Stimulated activated CD4-positive, alpha-beta T cell treated with anti-CD3 and anti-CD28 coated beads, Interleukin-15, amount 100 ng/mL, for 48 hours (primary cell): ENCODE measurements at regions not wholly inside any gene's neighbourhood (a gene's known extent, or its start where the extent isn't known, plus 50 kb on each side); places are given as distances from the start of the nearest gene placed in this dataset.
A peak's percentile ranks its signal among the peaks of the same experiment; 100 is the strongest.
"Not testable (repeated sequence)": the region's sequence is repeated elsewhere in the genome, so short reads cannot be mapped to it uniquely, and the experiment has no call there.

Experiments
- DNase-seq, 2 donors: peaks; one replicate each; pipeline ENCODE4 v3.0.0-alpha.2; 2020; ENCODE audit warnings: low read depth in 2 of 2

- DNase-seq = no peak
Measured at GRCh38 chr14:89699071-89699470, 255.5 kb downstream of the EFCAB11 start.

GRCh38 chr14:89697281-89698060, 257.1 kb downstream of the EFCAB11 start:
- no peak for DNase-seq

GRCh38 chr14:89695846-89696245, 258.7 kb downstream of the EFCAB11 start:
- DNase-seq = no peak

- no peak for DNase-seq
Measured at GRCh38 chr14:89690139-89690538, 264.4 kb downstream of the EFCAB11 start.

GRCh38 chr14:89689711-89690110, 264.8 kb downstream of the EFCAB11 start:
- not testable (repeated sequence) for DNase-seq

GRCh38 chr14:89688507-89689211, 265.9 kb downstream of the EFCAB11 start:
- DNase-seq = no peak

GRCh38 chr14:89687129-89687528, 267.4 kb downstream of the EFCAB11 start:
- not testable (repeated sequence) for DNase-seq

- no peak for DNase-seq
Measured at GRCh38 chr14:89684139-89684538, 267.1 kb upstream of the FOXN3 start.

GRCh38 chr14:89681086-89682018, 264.3 kb upstream of the FOXN3 start:
- peak; percentile 42 to 58 for DNase-seq

GRCh38 chr14:89680156-89680555, 263.1 kb upstream of the FOXN3 start:
- DNase-seq = no peak

- DNase-seq = no peak
Measured at GRCh38 chr14:89678768-89679167, 261.7 kb upstream of the FOXN3 start.

GRCh38 chr14:89675590-89675989, 258.6 kb upstream of the FOXN3 start:
- no peak for DNase-seq

- no peak for DNase-seq
Measured at GRCh38 chr14:89674936-89675335, 257.9 kb upstream of the FOXN3 start.

- DNase-seq = no peak
Measured at GRCh38 chr14:89674240-89674639, 257.2 kb upstream of the FOXN3 start.

- DNase-seq = no peak
Measured at GRCh38 chr14:89673512-89674225, 256.6 kb upstream of the FOXN3 start.

GRCh38 chr14:89672636-89673511, 255.8 kb upstream of the FOXN3 start:
- no peak for DNase-seq

GRCh38 chr14:89669193-89669592, 252.2 kb upstream of the FOXN3 start:
- DNase-seq = no peak

- no peak for DNase-seq
Measured at GRCh38 chr14:89667983-89668382, 250.9 kb upstream of the FOXN3 start.

- DNase-seq = not testable (repeated sequence)
Measured at GRCh38 chr14:89665300-89666081, 248.5 kb upstream of the FOXN3 start.

GRCh38 chr14:89661392-89661791, 244.4 kb upstream of the FOXN3 start:
- DNase-seq = no peak
